Activated CD8-positive, alpha-beta memory T cell treated with anti-CD3 and anti-CD28 coated beads, Interleukin-2, amount 10 ng/mL, durations not matched to agents 7 days and 5 days (primary cell): ENCODE measurements at regions not wholly inside any gene's neighbourhood (a gene's known extent, or its start where the extent isn't known, plus 50 kb on each side); places are given as distances from the start of the nearest gene placed in this dataset.
"Not testable (repeated sequence)": the region's sequence is repeated elsewhere in the genome, so short reads cannot be mapped to it uniquely, and the experiment has no call there.

Experiments
- ATAC-seq: fragments of 150-1000 bp; cut with Tn5 transposase; one replicate; pipeline ENCODE4 v1.10.0; 2021; ENCODE audit warnings: moderate library complexity
- CTCF ChIA-PET: fragments of 350-600 bp; sonication (Branson Sonifier 250); formaldehyde crosslinking; loops from one replicate; lab custom pipeline; 2021; ENCODE audit warnings: antibody characterized with exemption; lab: Charles Lee
- DNase-seq: peaks from one replicate; pipeline ENCODE4 v3.0.0-alpha.2; 2020
- H3K27ac Mint-ChIP-seq: one replicate; pipeline ENCODE4 v1.8.0; 2021; ENCODE audit warnings: mild to moderate bottlenecking, mixed read lengths
- H3K27me3 Mint-ChIP-seq: one replicate; pipeline ENCODE4 v1.8.0; 2021; ENCODE audit warnings: mixed read lengths
- H3K36me3 Mint-ChIP-seq: one replicate; pipeline ENCODE4 v1.8.0; 2021; ENCODE audit warnings: mild to moderate bottlenecking, mixed read lengths
- H3K4me1 Mint-ChIP-seq: one replicate; pipeline ENCODE4 v1.8.0; 2021; ENCODE audit warnings: mixed read lengths
- H3K4me3 Mint-ChIP-seq: one replicate; pipeline ENCODE4 v1.8.0; 2021; ENCODE audit warnings: mild to moderate bottlenecking, moderate library complexity, mixed read lengths
- H3K9me3 Mint-ChIP-seq: one replicate; pipeline ENCODE4 v1.8.0; 2022; ENCODE audit warnings: low read depth, mixed read lengths

- no peak for ATAC-seq
- Mint-ChIP-seq H3K27me3 (no peaks in the 10 kb centered on the region), H3K4me1 (peaks cover 7% of the 10 kb centered on the region), H3K4me3 (no peak overlapping the region), H3K27ac (no peak overlapping the region), H3K9me3 (no peaks in the 10 kb centered on the region), H3K36me3 (peaks cover 47% of the 10 kb centered on the region)
- CTCF ChIA-PET: no interaction called here
- no peak for DNase-seq
Measured at GRCh38 chr1:198846556-198846955, 207.7 kb downstream of the PTPRC start.

GRCh38 chr1:198848206-198848605, 209.4 kb downstream of the PTPRC start:
- peaks cover 7% of the 10 kb centered on the region for H3K4me1 Mint-ChIP-seq
- DNase-seq (no peak), ATAC-seq (no peak)
- no peaks in the 10 kb centered on the region for H3K27me3 Mint-ChIP-seq
- H3K27ac Mint-ChIP-seq: no peak overlapping the region
- H3K36me3 Mint-ChIP-seq: peaks cover 50% of the 10 kb centered on the region
- no peaks in the 10 kb centered on the region for H3K9me3 Mint-ChIP-seq
- CTCF ChIA-PET: interaction anchor here (0.6 kb wide), 1 partner anchor 235 kb away, joined by 3 read pairs; no protein-coding TSS in a partner anchor
- H3K4me3 Mint-ChIP-seq: no peak overlapping the region

GRCh38 chr1:198848649-198849048, 209.8 kb downstream of the PTPRC start:
- Mint-ChIP-seq H3K36me3 (peaks cover 50% of the 10 kb centered on the region), H3K4me1 (peaks cover 7% of the 10 kb centered on the region)
- no peak for ATAC-seq

GRCh38 chr1:198849093-198849492, 210.3 kb downstream of the PTPRC start:
- Mint-ChIP-seq H3K27ac (no peak overlapping the region), H3K27me3 (no peaks in the 10 kb centered on the region), H3K9me3 (no peaks in the 10 kb centered on the region), H3K36me3 (peaks cover 55% of the 10 kb centered on the region), H3K4me1 (peaks cover 7% of the 10 kb centered on the region), H3K4me3 (no peak overlapping the region)
- no peak for ATAC-seq
- CTCF ChIA-PET: no interaction called here
- DNase-seq: no peak

More at GRCh38 chr1:198848649-198849048, 209.8 kb downstream of the PTPRC start:
- Mint-ChIP-seq H3K27ac (no peak overlapping the region), H3K4me3 (no peak overlapping the region), H3K9me3 (no peaks in the 10 kb centered on the region), H3K27me3 (no peaks in the 10 kb centered on the region)
- CTCF ChIA-PET: no interaction called here
- no peak for DNase-seq

GRCh38 chr1:198850196-198850595, 211.4 kb downstream of the PTPRC start:
- ATAC-seq (no peak), DNase-seq (no peak)
- H3K36me3 Mint-ChIP-seq: peaks cover 60% of the 10 kb centered on the region
- peaks cover 7% of the 10 kb centered on the region for H3K4me1 Mint-ChIP-seq
- H3K4me3 Mint-ChIP-seq: no peak overlapping the region
- H3K27ac Mint-ChIP-seq: no peak overlapping the region
- CTCF ChIA-PET: no interaction called here
- no peaks in the 10 kb centered on the region for H3K9me3 Mint-ChIP-seq
- no peaks in the 10 kb centered on the region for H3K27me3 Mint-ChIP-seq

GRCh38 chr1:198850966-198851365, 212.1 kb downstream of the PTPRC start:
- H3K9me3 Mint-ChIP-seq, DNase-seq, H3K27me3 Mint-ChIP-seq, CTCF ChIA-PET, H3K4me1 Mint-ChIP-seq, ATAC-seq, H3K4me3 Mint-ChIP-seq, H3K27ac Mint-ChIP-seq: not testable (repeated sequence)
- H3K36me3 Mint-ChIP-seq: peaks cover 52% of the 10 kb centered on the region

GRCh38 chr1:198856601-198857000, 217.8 kb downstream of the PTPRC start:
- H3K27me3 Mint-ChIP-seq: no peaks in the 10 kb centered on the region
- H3K4me1 Mint-ChIP-seq: no peaks in the 10 kb centered on the region
- ATAC-seq (no peak), DNase-seq (no peak)
- H3K4me3 Mint-ChIP-seq: no peak overlapping the region
- CTCF ChIA-PET: interaction anchor here (1.6 kb wide), 1 partner anchor 257 kb away, joined by 4 read pairs; no protein-coding TSS in a partner anchor
- H3K9me3 Mint-ChIP-seq: no peaks in the 10 kb centered on the region
- H3K36me3 Mint-ChIP-seq: peaks cover 38% of the 10 kb centered on the region
- no peak overlapping the region for H3K27ac Mint-ChIP-seq

- Mint-ChIP-seq H3K27ac (no peak overlapping the region), H3K36me3 (peaks cover 37% of the 10 kb centered on the region), H3K27me3 (no peaks in the 10 kb centered on the region), H3K9me3 (no peaks in the 10 kb centered on the region), H3K4me3 (no peak overlapping the region), H3K4me1 (no peaks in the 10 kb centered on the region)
- no peak for DNase-seq
- no peak for ATAC-seq
- CTCF ChIA-PET: no interaction called here
Measured at GRCh38 chr1:198858033-198858432, 219.2 kb downstream of the PTPRC start.

- CTCF ChIA-PET: no interaction called here
- Mint-ChIP-seq H3K4me1 (no peaks in the 10 kb centered on the region), H3K27me3 (no peaks in the 10 kb centered on the region), H3K27ac (no peak overlapping the region), H3K36me3 (peaks cover 27% of the 10 kb centered on the region), H3K9me3 (no peaks in the 10 kb centered on the region), H3K4me3 (no peak overlapping the region)
- DNase-seq (no peak), ATAC-seq (no peak)
Measured at GRCh38 chr1:198860371-198860770, 221.5 kb downstream of the PTPRC start.

- Mint-ChIP-seq H3K9me3 (no peaks in the 10 kb centered on the region), H3K4me3 (no peak overlapping the region), H3K27ac (no peak overlapping the region), H3K4me1 (no peaks in the 10 kb centered on the region), H3K27me3 (no peaks in the 10 kb centered on the region), H3K36me3 (peaks cover 25% of the 10 kb centered on the region)
- CTCF ChIA-PET: no interaction called here
- DNase-seq (no peak), ATAC-seq (no peak)
Measured at GRCh38 chr1:198861636-198862035, 222.8 kb downstream of the PTPRC start.

- Mint-ChIP-seq H3K36me3 (peaks cover 7% of the 10 kb centered on the region), H3K4me1 (no peaks in the 10 kb centered on the region), H3K9me3 (no peaks in the 10 kb centered on the region), H3K27ac (no peak overlapping the region), H3K27me3 (no peaks in the 10 kb centered on the region), H3K4me3 (no peak overlapping the region)
- CTCF ChIA-PET: no interaction called here
- no peak for ATAC-seq
- DNase-seq: no peak
Measured at GRCh38 chr1:198864695-198865094, 225.9 kb downstream of the PTPRC start.

GRCh38 chr1:198865319-198865718, 226.5 kb downstream of the PTPRC start:
- CTCF ChIA-PET: interaction anchor here (0.7 kb wide), 1 partner anchor 10 kb away, joined by 5 read pairs; no protein-coding TSS in a partner anchor

GRCh38 chr1:198867182-198867581, 228.3 kb downstream of the PTPRC start:
- Mint-ChIP-seq H3K27ac (no peak overlapping the region), H3K9me3 (no peaks in the 10 kb centered on the region), H3K27me3 (no peaks in the 10 kb centered on the region), H3K36me3 (peaks cover 11% of the 10 kb centered on the region), H3K4me3 (no peak overlapping the region), H3K4me1 (no peaks in the 10 kb centered on the region)
- ATAC-seq (no peak), DNase-seq (no peak)
- CTCF ChIA-PET: no interaction called here

More at GRCh38 chr1:198865319-198865718, 226.5 kb downstream of the PTPRC start:
- H3K27me3 Mint-ChIP-seq: no peaks in the 10 kb centered on the region
- H3K27ac Mint-ChIP-seq: no peak overlapping the region
- H3K4me1 Mint-ChIP-seq: no peaks in the 10 kb centered on the region
- peaks cover 7% of the 10 kb centered on the region for H3K36me3 Mint-ChIP-seq
- H3K9me3 Mint-ChIP-seq: no peaks in the 10 kb centered on the region
- ATAC-seq (no peak), DNase-seq (no peak)
- no peak overlapping the region for H3K4me3 Mint-ChIP-seq

GRCh38 chr1:198873696-198874230, 234.9 kb downstream of the PTPRC start:
- no peaks in the 10 kb centered on the region for H3K27me3 Mint-ChIP-seq
- H3K9me3 Mint-ChIP-seq: no peaks in the 10 kb centered on the region
- no peak for ATAC-seq

More at GRCh38 chr1:198873696-198874230, 234.9 kb downstream of the PTPRC start:
- DNase-seq: no peak
- CTCF ChIA-PET: no interaction called here
- H3K36me3 Mint-ChIP-seq: peaks cover 31% of the 10 kb centered on the region
- no peaks in the 10 kb centered on the region for H3K4me1 Mint-ChIP-seq
- no peak overlapping the region for H3K4me3 Mint-ChIP-seq
- H3K27ac Mint-ChIP-seq: no peak overlapping the region
